ENCODE measurements at regions not wholly inside any gene's neighbourhood (a gene's known extent, or its start where the extent isn't known, plus 50 kb on each side); places are given as distances from the start of the nearest gene placed in this dataset.

DNA sequence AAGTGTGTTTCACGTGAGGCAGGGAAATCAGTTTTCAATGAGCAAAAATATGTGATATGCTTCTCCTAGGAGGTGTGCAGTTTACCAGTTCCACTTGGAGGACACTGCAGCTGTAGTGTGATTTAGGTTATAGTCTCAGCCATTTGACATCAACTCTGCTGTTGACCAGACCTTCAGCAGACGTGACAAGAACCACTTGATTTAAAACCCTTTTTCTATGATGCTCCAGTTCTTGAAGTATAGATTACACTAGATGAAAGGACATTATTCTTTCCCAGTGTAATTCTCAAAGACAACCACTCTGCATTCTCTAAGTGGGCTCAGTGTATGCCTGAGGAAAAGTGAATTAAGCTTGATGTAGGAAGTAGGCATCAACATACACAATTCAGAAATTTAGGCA, 480.8 kb downstream of the TBC1D32 start:
- no peak overlapping the region for H3K27ac Mint-ChIP-seq (ENCODE audit: low read depth, unreplicated experiment)
- intact Hi-C loops (cut with micrococcal nuclease), result loop anchor here (5.0 kb wide), 1 partner anchor 81 kb away; no protein-coding TSS in a partner anchor
- TF ChIP-seq CTCF (IDR thresholded peaks at IDR 0.05; ENCODE audit: unreplicated experiment), result no peak
- ChIA-PET POLR2A (no interaction called here), CTCF (no interaction called here)
- H3K4me3 Mint-ChIP-seq (ENCODE audit: unreplicated experiment), result no peak overlapping the region
- H3K36me3 Mint-ChIP-seq (ENCODE audit: insufficient read depth, unreplicated experiment), result peaks cover 6% of the 10 kb centered on the region
- no peaks in the 10 kb centered on the region for H3K9me3 Mint-ChIP-seq (ENCODE audit: unreplicated experiment)
- no TSS peak for BruUV-seq (replicated peaks)
- no peak for DNase-seq (ENCODE audit: unreplicated experiment)
- H3K27me3 Mint-ChIP-seq (ENCODE audit: insufficient read depth, unreplicated experiment), result no peaks in the 10 kb centered on the region
- no peaks in the 10 kb centered on the region for H3K4me1 Mint-ChIP-seq (ENCODE audit: insufficient read depth, unreplicated experiment)

- intact Hi-C loops (cut with micrococcal nuclease), result loop anchor here (5.0 kb wide), 1 partner anchor 80 kb away; no protein-coding TSS in a partner anchor
- Mint-ChIP-seq H3K27me3 (ENCODE audit: insufficient read depth, unreplicated experiment) (no peaks in the 10 kb centered on the region), H3K4me1 (ENCODE audit: insufficient read depth, unreplicated experiment) (no peaks in the 10 kb centered on the region), H3K4me3 (ENCODE audit: unreplicated experiment) (no peak overlapping the region), H3K36me3 (ENCODE audit: insufficient read depth, unreplicated experiment) (peaks cover 6% of the 10 kb centered on the region), H3K27ac (ENCODE audit: low read depth, unreplicated experiment) (no peak overlapping the region), H3K9me3 (ENCODE audit: unreplicated experiment) (no peaks in the 10 kb centered on the region)
- DNase-seq (ENCODE audit: unreplicated experiment), result no peak
- ChIA-PET POLR2A (no interaction called here), CTCF (interaction anchor here (0.6 kb wide), 1 partner anchor 1694 kb away, joined by 3 read pairs; no protein-coding TSS in a partner anchor)
- TF ChIP-seq CTCF (IDR thresholded peaks at IDR 0.05; ENCODE audit: unreplicated experiment), result no peak
- BruUV-seq (replicated peaks), result no TSS peak
Measured at GRCh38 chr6:120852293-120852849, 481.9 kb downstream of the TBC1D32 start.

GRCh38 chr6:120826253-120826652, 508.0 kb downstream of the TBC1D32 start:
- intact Hi-C loops (cut with micrococcal nuclease), result loop anchor here (1.0 to 10.0 kb wide), 8 partner anchors 239 to 1678 kb away; no protein-coding TSS in a partner anchor
- no peaks in the 10 kb centered on the region for H3K4me1 Mint-ChIP-seq (ENCODE audit: insufficient read depth, unreplicated experiment)
- DNase-seq (ENCODE audit: unreplicated experiment), result peak; percentile 61
- no peaks in the 10 kb centered on the region for H3K9me3 Mint-ChIP-seq (ENCODE audit: unreplicated experiment)
- H3K27ac Mint-ChIP-seq (ENCODE audit: low read depth, unreplicated experiment), result no peak overlapping the region
- no peak overlapping the region for H3K4me3 Mint-ChIP-seq (ENCODE audit: unreplicated experiment)
- no TSS peak for BruUV-seq (replicated peaks)
- TF ChIP-seq CTCF (IDR thresholded peaks at IDR 0.05; ENCODE audit: unreplicated experiment), result peak; percentile 54
- ChIA-PET POLR2A (no interaction called here), CTCF (interaction anchor here (0.6 to 1.5 kb wide), 26 partner anchors 9 to 1676 kb away, joined by 3 to 12 read pairs (median 4); no protein-coding TSS in a partner anchor)
- no peaks in the 10 kb centered on the region for H3K27me3 Mint-ChIP-seq (ENCODE audit: insufficient read depth, unreplicated experiment)
- no peaks in the 10 kb centered on the region for H3K36me3 Mint-ChIP-seq (ENCODE audit: insufficient read depth, unreplicated experiment)

DNA sequence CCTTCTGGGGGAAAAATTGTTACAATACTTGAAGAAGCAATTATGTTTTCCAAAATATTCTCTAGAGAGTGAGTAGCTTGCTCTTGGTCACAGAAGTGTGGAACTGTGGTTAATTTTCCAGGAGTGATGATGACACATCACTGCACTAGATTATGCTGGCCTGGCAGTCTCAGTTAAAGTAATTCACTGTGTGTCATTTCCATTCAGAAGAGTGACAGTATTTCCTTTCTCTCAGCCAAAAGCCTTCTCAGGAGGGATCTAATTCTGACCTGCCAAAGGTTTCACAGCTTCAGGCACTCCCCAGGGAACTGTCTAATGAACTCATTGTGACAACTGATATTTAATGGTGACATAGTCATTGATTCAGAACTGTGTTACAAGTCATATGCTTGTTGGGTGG, 517.5 kb downstream of the TBC1D32 start:
- Mint-ChIP-seq H3K4me3 (ENCODE audit: unreplicated experiment) (no peak overlapping the region), H3K9me3 (ENCODE audit: unreplicated experiment) (peaks cover 14% of the 10 kb centered on the region), H3K4me1 (ENCODE audit: insufficient read depth, unreplicated experiment) (no peaks in the 10 kb centered on the region), H3K27me3 (ENCODE audit: insufficient read depth, unreplicated experiment) (no peaks in the 10 kb centered on the region), H3K36me3 (ENCODE audit: insufficient read depth, unreplicated experiment) (no peaks in the 10 kb centered on the region), H3K27ac (ENCODE audit: low read depth, unreplicated experiment) (no peak overlapping the region)
- no peak for TF ChIP-seq CTCF (IDR thresholded peaks at IDR 0.05; ENCODE audit: unreplicated experiment)
- ChIA-PET POLR2A (no interaction called here), CTCF (interaction anchor here (0.6 to 2.3 kb wide), 3 partner anchors 9 to 1074 kb away, joined by 3 to 12 read pairs (median 5); no protein-coding TSS in a partner anchor)
- no TSS peak for BruUV-seq (replicated peaks)
- DNase-seq (ENCODE audit: unreplicated experiment), result no peak
- intact Hi-C loops (cut with micrococcal nuclease), result no loop called here
